HEK293T (cell line): ENCODE measurements at regions not wholly inside any gene's neighbourhood (a gene's known extent, or its start where the extent isn't known, plus 50 kb on each side); places are given as distances from the start of the nearest gene placed in this dataset.

ENCODE experiments used
- CTCF ChIA-PET: fragments of 350-600 bp; formaldehyde crosslinking; extraction: SDS; loops from one replicate; lab custom pipeline; 2021; ENCODE audit warnings: antibody characterized with exemption, inconsistent platforms; lab: Yijun Ruan, JAX
- POLR2A ChIA-PET: fragments of 350-600 bp; formaldehyde crosslinking; extraction: SDS; loops from one replicate; lab custom pipeline; 2020; ENCODE audit warnings: antibody characterized with exemption, inconsistent platforms; lab: Yijun Ruan, JAX
- DNase-seq: peaks from one replicate; pipeline ENCODE4 v3.0.0; 2012; ENCODE audit warnings: mixed read lengths; ENCODE audit errors: extremely low spot score
- ARNT ChIP-seq: fragments of 450-650 bp; IDR thresholded peaks from 2 replicates; pipeline ENCODE4 v1.6.1; 2017; ENCODE audit warnings: mild to moderate bottlenecking
- BHLHE40 ChIP-seq: fragments of 450-650 bp; IDR thresholded peaks from 2 replicates; pipeline ENCODE4 v1.6.1; 2016; ENCODE audit warnings: mild to moderate bottlenecking, moderate library complexity, borderline replicate concordance
- CTBP1 ChIP-seq: fragments of 450-650 bp; IDR thresholded peaks from 2 replicates; pipeline ENCODE4 v1.6.1; 2016; ENCODE audit warnings: borderline replicate concordance
- ELF4 ChIP-seq: fragments of 450-650 bp; IDR thresholded peaks from 2 replicates; pipeline ENCODE4 v1.6.1; 2017; ENCODE audit warnings: antibody characterized with exemption
- FOXA1 ChIP-seq: fragments of 450-650 bp; IDR thresholded peaks from 2 replicates; pipeline ENCODE4 v1.6.1; 2016; ENCODE audit warnings: mild to moderate bottlenecking
- FOXK2 ChIP-seq: fragments of 450-650 bp; IDR thresholded peaks from 2 replicates; pipeline ENCODE4 v1.6.1; 2016; ENCODE audit warnings: mild to moderate bottlenecking
- FOXM1 ChIP-seq: fragments of 450-650 bp; IDR thresholded peaks from 2 replicates; pipeline ENCODE4 v1.6.1; 2017; ENCODE audit warnings: mild to moderate bottlenecking, borderline replicate concordance
- HDGF ChIP-seq: fragments of 450-650 bp; IDR thresholded peaks from 2 replicates; pipeline ENCODE4 v1.6.1; 2017; ENCODE audit warnings: antibody characterized with exemption, borderline replicate concordance
- L3MBTL2 ChIP-seq: fragments of 450-650 bp; conservative IDR thresholded peaks from 2 replicates; pipeline ENCODE4 v1.6.1; 2016; ENCODE audit warnings: mild to moderate bottlenecking
- LEF1 ChIP-seq: fragments of 450-650 bp; IDR thresholded peaks from 2 replicates; pipeline ENCODE4 v1.6.1; 2017; ENCODE audit warnings: mild to moderate bottlenecking, borderline replicate concordance
- NFRKB ChIP-seq: fragments of 450-650 bp; IDR thresholded peaks from 2 replicates; pipeline ENCODE4 v1.6.1; 2016; ENCODE audit warnings: mild to moderate bottlenecking, moderate library complexity
- SP1 ChIP-seq: fragments of 450-650 bp; IDR thresholded peaks from 2 replicates; pipeline ENCODE4 v1.6.1; 2017
- SUZ12 ChIP-seq: fragments of 450-650 bp; IDR thresholded peaks from 2 replicates; pipeline ENCODE4 v1.6.1; 2016; ENCODE audit warnings: mild to moderate bottlenecking
- TARDBP ChIP-seq: fragments of 450-650 bp; IDR thresholded peaks from 2 replicates; pipeline ENCODE4 v1.6.1; 2016
- ZNF384 ChIP-seq: fragments of 450-650 bp; IDR thresholded peaks from 2 replicates; pipeline ENCODE4 v1.6.1; 2016
- TF ChIP-seq, protein P1 (sequence below): fragments of 450-650 bp; IDR thresholded peaks from 2 replicates; pipeline ENCODE4 v1.6.1; 2016

GRCh38 chr20:39378776-39379175 is 416.6 kb downstream of the DHX35 start:
- POLR2A ChIA-PET: no interaction called here
- TF ChIP-seq HDGF (no peak), BHLHE40 (no peak), FOXK2 (no peak)
- CTCF ChIA-PET: no interaction called here
- DNase-seq: no peak

GRCh38 chr20:39376788-39377187 is 414.6 kb downstream of the DHX35 start:
- CTCF ChIA-PET: no interaction called here
- DNase-seq: no peak
- POLR2A ChIA-PET: no interaction called here
- TF ChIP-seq CTBP1 (no peak), LEF1 (no peak), HDGF (no peak), BHLHE40 (no peak), L3MBTL2 (no peak), FOXM1 (no peak), TARDBP (no peak), SP1 (no peak), FOXK2 (no peak)
- TF ChIP-seq, protein P1, sequence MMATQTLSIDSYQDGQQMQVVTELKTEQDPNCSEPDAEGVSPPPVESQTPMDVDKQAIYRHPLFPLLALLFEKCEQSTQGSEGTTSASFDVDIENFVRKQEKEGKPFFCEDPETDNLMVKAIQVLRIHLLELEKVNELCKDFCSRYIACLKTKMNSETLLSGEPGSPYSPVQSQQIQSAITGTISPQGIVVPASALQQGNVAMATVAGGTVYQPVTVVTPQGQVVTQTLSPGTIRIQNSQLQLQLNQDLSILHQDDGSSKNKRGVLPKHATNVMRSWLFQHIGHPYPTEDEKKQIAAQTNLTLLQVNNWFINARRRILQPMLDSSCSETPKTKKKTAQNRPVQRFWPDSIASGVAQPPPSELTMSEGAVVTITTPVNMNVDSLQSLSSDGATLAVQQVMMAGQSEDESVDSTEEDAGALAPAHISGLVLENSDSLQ: no peak

- TF ChIP-seq CTBP1 (no peak), HDGF (no peak), FOXK2 (no peak), FOXA1 (no peak), LEF1 (no peak), SP1 (no peak), ELF4 (no peak), BHLHE40 (no peak), ZNF384 (no peak), L3MBTL2 (no peak), NFRKB (no peak), ARNT (no peak), SUZ12 (no peak)
- TF ChIP-seq, protein P1: no peak
- DNase-seq: no peak
- ChIA-PET CTCF (no interaction called here), POLR2A (no interaction called here)
Measured at GRCh38 chr20:39364320-39364719, 402.2 kb downstream of the DHX35 start.

- no peak for DNase-seq
- ChIA-PET POLR2A (no interaction called here), CTCF (no interaction called here)
- TF ChIP-seq L3MBTL2 (no peak), SUZ12 (no peak), FOXA1 (no peak), ARNT (no peak), FOXM1 (no peak), ELF4 (no peak), HDGF (no peak), BHLHE40 (no peak), LEF1 (no peak), FOXK2 (no peak), NFRKB (no peak), ZNF384 (no peak), SP1 (no peak), TARDBP (no peak), CTBP1 (no peak)
- TF ChIP-seq, protein P1: no peak
Measured at GRCh38 chr20:39359981-39360620, 398.0 kb downstream of the DHX35 start.

- POLR2A ChIA-PET: no interaction called here
- CTCF ChIA-PET: no interaction called here
- no peak for TF ChIP-seq BHLHE40
- no peak for TF ChIP-seq TARDBP
- no peak for DNase-seq
Measured at GRCh38 chr20:39358052-39358451, 395.9 kb downstream of the DHX35 start.

DNA sequence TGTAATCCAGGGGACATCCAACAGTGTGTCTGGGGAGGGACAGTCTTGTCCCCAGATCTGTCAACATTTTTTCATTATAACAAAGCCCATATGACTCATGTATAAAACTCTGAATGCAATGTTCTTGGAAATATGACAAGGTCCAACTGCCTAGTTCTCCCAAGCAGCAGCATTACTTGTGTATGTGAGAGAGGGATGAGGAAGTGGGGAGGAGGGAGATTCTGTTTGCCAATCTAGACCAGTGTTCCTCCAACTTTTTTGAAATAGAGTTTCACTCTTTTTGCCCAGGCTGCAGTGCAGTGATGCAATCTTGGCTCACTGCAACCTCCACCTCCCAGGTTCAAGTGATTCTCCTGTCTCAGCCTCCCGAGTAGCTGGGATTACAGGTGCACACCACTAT is 394.8 kb downstream of the DHX35 start:
- no peak for DNase-seq
- ChIA-PET POLR2A (no interaction called here), CTCF (no interaction called here)
- TF ChIP-seq, protein P1: no peak
- TF ChIP-seq FOXA1 (no peak), ARNT (no peak), FOXK2 (no peak)
